SK-N-SH treated with all-trans-retinoic acid at 6 μM for 48 hours (cell line): ENCODE measurements at regions not wholly inside any gene's neighbourhood (a gene's known extent, or its start where the extent isn't known, plus 50 kb on each side); places are given as distances from the start of the nearest gene placed in this dataset.

Source experiments
- ATAC-seq: fragments of 200-7000 bp; cut with Tn5 transposase; 3 replicates; pipeline ENCODE4 v1.9.1; 2020; ENCODE audit warnings: mild to moderate bottlenecking, moderate library complexity
- BACH2 ChIP-seq: fragments of 250-450 bp; sonication (Bioruptor Pico); IDR thresholded peaks from 2 replicates; pipeline ENCODE4 v1.9.0; 2021; ENCODE audit warnings: mild to moderate bottlenecking, borderline replicate concordance
- CREB5 ChIP-seq: fragments of 250-450 bp; sonication (Bioruptor Pico); IDR thresholded peaks from 2 replicates; pipeline ENCODE4 v1.5.1; 2020; ENCODE audit warnings: low read depth, mild to moderate bottlenecking, moderate library complexity
- CSDC2 ChIP-seq: fragments of 250-450 bp; sonication (Bioruptor Pico); IDR thresholded peaks from 2 replicates; pipeline ENCODE4 v1.5.0; 2020; ENCODE audit warnings: mild to moderate bottlenecking, moderate library complexity
- CSRNP3 ChIP-seq: fragments of 250-450 bp; sonication (Bioruptor Pico); IDR thresholded peaks from 2 replicates; pipeline ENCODE4 v1.5.1; 2021; ENCODE audit warnings: mild to moderate bottlenecking, moderate library complexity
- ESRRG ChIP-seq: fragments of 250-450 bp; sonication (Bioruptor Pico); IDR thresholded peaks from 2 replicates; pipeline ENCODE4 v1.6.1; 2021; ENCODE audit warnings: mild to moderate bottlenecking
- GLIS3 ChIP-seq: fragments of 250-450 bp; sonication (Bioruptor Pico); IDR thresholded peaks from 2 replicates; pipeline ENCODE4 v1.5.0; 2020; ENCODE audit warnings: mild to moderate bottlenecking, moderate library complexity
- ISL1 ChIP-seq: fragments of 250-450 bp; sonication (Bioruptor Pico); IDR thresholded peaks from 2 replicates; pipeline ENCODE4 v2.1.2; 2022; ENCODE audit warnings: mild to moderate bottlenecking, moderate library complexity
- OSR1 ChIP-seq: fragments of 250-450 bp; sonication (Bioruptor Pico); IDR thresholded peaks from 2 replicates; pipeline ENCODE4 v1.8.0; 2022; ENCODE audit warnings: moderate library complexity, mild to moderate bottlenecking, inconsistent platforms
- PATZ1 ChIP-seq: fragments of 250-450 bp; sonication (Bioruptor Pico); IDR thresholded peaks from 2 replicates; pipeline ENCODE4 v1.8.0; 2020; ENCODE audit warnings: mild to moderate bottlenecking, moderate library complexity, borderline replicate concordance
- POU6F1 ChIP-seq: fragments of 250-450 bp; sonication (Bioruptor Pico); IDR thresholded peaks from 2 replicates; pipeline ENCODE4 v1.8.0; 2021; ENCODE audit warnings: low read depth, mild to moderate bottlenecking, moderate library complexity, borderline replicate concordance
- RARB ChIP-seq: fragments of 250-450 bp; sonication (Bioruptor Pico); IDR thresholded peaks from 2 replicates; pipeline ENCODE4 v1.8.0; 2021; ENCODE audit warnings: mild to moderate bottlenecking, moderate library complexity
- SNAI2 ChIP-seq: fragments of 250-450 bp; sonication (Bioruptor Pico); IDR thresholded peaks from 2 replicates; pipeline ENCODE4 v1.5.0; 2020; ENCODE audit warnings: mild to moderate bottlenecking, moderate library complexity
- TCF4 ChIP-seq: fragments of 250-450 bp; sonication (Bioruptor Pico); IDR thresholded peaks from 2 replicates; pipeline ENCODE4 v1.8.0; 2021; ENCODE audit warnings: mild to moderate bottlenecking, moderate library complexity, borderline replicate concordance
- TOX ChIP-seq: fragments of 250-450 bp; sonication (Bioruptor Pico); IDR thresholded peaks from 2 replicates; pipeline ENCODE4 v1.8.0; 2021; ENCODE audit warnings: mild to moderate bottlenecking, moderate library complexity, borderline replicate concordance
- TSHZ2 ChIP-seq: fragments of 250-450 bp; sonication (Bioruptor Pico); IDR thresholded peaks from 2 replicates; pipeline ENCODE4 v1.5.0; 2020; ENCODE audit warnings: mild to moderate bottlenecking, moderate library complexity
- ZC3H10 ChIP-seq: fragments of 250-450 bp; sonication (Bioruptor Pico); IDR thresholded peaks from 2 replicates; pipeline ENCODE4 v1.5.1; 2021; ENCODE audit warnings: mild to moderate bottlenecking, moderate library complexity
- ZFP3 ChIP-seq: fragments of 250-450 bp; sonication (Bioruptor Pico); IDR thresholded peaks from 2 replicates; pipeline ENCODE4 v1.5.0; 2020; ENCODE audit warnings: mild to moderate bottlenecking, moderate library complexity
- ZNF565 ChIP-seq: fragments of 450-650 bp; formaldehyde crosslinking; conservative IDR thresholded peaks from 2 replicates; pipeline ENCODE4 v1.5.0; 2020; ENCODE audit warnings: low read depth, mild to moderate bottlenecking, moderate library complexity
- ZNF70 ChIP-seq: fragments of 450-650 bp; formaldehyde crosslinking; IDR thresholded peaks from 2 replicates; pipeline ENCODE4 v1.5.0; 2020; ENCODE audit warnings: mild to moderate bottlenecking, moderate library complexity
- ZNF8 ChIP-seq: fragments of 450-650 bp; formaldehyde crosslinking; IDR thresholded peaks from 2 replicates; pipeline ENCODE4 v1.5.0; 2020; ENCODE audit warnings: mild to moderate bottlenecking, moderate library complexity

GRCh38 chr12:28987538-28988324 lies 161.3 kb upstream of the FAR2 start:
- TF ChIP-seq CSRNP3 (CRISPR knock-in tag), result no peak
- no peak for TF ChIP-seq BACH2 (CRISPR knock-in tag)
- no peak for TF ChIP-seq POU6F1 (CRISPR knock-in tag)
- TF ChIP-seq ESRRG (CRISPR knock-in tag), result no peak
- TF ChIP-seq TSHZ2 (CRISPR knock-in tag), result no peak
- TF ChIP-seq PATZ1 (CRISPR knock-in tag), result no peak
- no peak for TF ChIP-seq ZC3H10 (CRISPR knock-in tag)
- TF ChIP-seq ZNF70 (CRISPR knock-in tag), result no peak
- ATAC-seq, result no peak

- no peak for TF ChIP-seq CSDC2 (CRISPR knock-in tag)
- TF ChIP-seq TOX (CRISPR knock-in tag), result no peak
- no peak for TF ChIP-seq ZNF70 (CRISPR knock-in tag)
- TF ChIP-seq RARB (CRISPR knock-in tag), result no peak
- no peak for TF ChIP-seq CSRNP3 (CRISPR knock-in tag)
- no peak for TF ChIP-seq ESRRG (CRISPR knock-in tag)
- no peak for TF ChIP-seq ZNF565 (CRISPR knock-in tag)
- no peak for TF ChIP-seq OSR1 (CRISPR knock-in tag)
- TF ChIP-seq ISL1 (CRISPR knock-in tag), result no peak
- no peak for TF ChIP-seq ZFP3 (CRISPR knock-in tag)
- TF ChIP-seq BACH2 (CRISPR knock-in tag), result no peak
- no peak for TF ChIP-seq POU6F1 (CRISPR knock-in tag)
- TF ChIP-seq CREB5, result no peak
- no peak for TF ChIP-seq TSHZ2 (CRISPR knock-in tag)
- TF ChIP-seq PATZ1 (CRISPR knock-in tag), result no peak
- TF ChIP-seq TCF4, result no peak
- no peak for TF ChIP-seq GLIS3 (CRISPR knock-in tag)
- TF ChIP-seq SNAI2 (CRISPR knock-in tag), result no peak
- no peak for TF ChIP-seq ZNF8
- no peak for TF ChIP-seq ZC3H10 (CRISPR knock-in tag)
- no peak for ATAC-seq
Observed at GRCh38 chr12:28988325-28988704, 160.8 kb upstream of the FAR2 start.
